ENCODE measurements at regions not wholly inside any gene's neighbourhood (a gene's known extent, or its start where the extent isn't known, plus 50 kb on each side); places are given as distances from the start of the nearest gene placed in this dataset.

GRCh38 chr5:8767746-8768145 is 778.1 kb downstream of the SEMA5A start:
- DNase-seq (ENCODE audit: low read depth in 2 of 2): no peak
- TF ChIP-seq CTCF (IDR thresholded peaks at IDR 0.05; ENCODE audit: low read depth, low read length): no peak

GRCh38 chr5:8769631-8770030 is 776.2 kb downstream of the SEMA5A start:
- DNase-seq (ENCODE audit: low read depth in 2 of 2): no peak
- TF ChIP-seq CTCF (IDR thresholded peaks at IDR 0.05; ENCODE audit: low read depth, low read length): no peak
- no peak overlapping the region for H3K4me3 ChIP-seq (replicated peaks in 1 of 2; ENCODE audit: low read depth in 2 of 2, low read length in 2 of 2)

More at GRCh38 chr5:8767746-8768145, 778.1 kb downstream of the SEMA5A start:
- H3K4me3 ChIP-seq (replicated peaks in 1 of 2; ENCODE audit: low read depth in 2 of 2, low read length in 2 of 2): no peak overlapping the region

- DNase-seq (ENCODE audit: low read depth in 2 of 2): peak; percentile 29 to 64
- H3K4me3 ChIP-seq (replicated peaks in 1 of 2; ENCODE audit: low read depth in 2 of 2, low read length in 2 of 2): no peak overlapping the region
- no peak for TF ChIP-seq CTCF (IDR thresholded peaks at IDR 0.05; ENCODE audit: low read depth, low read length)
Observed at GRCh38 chr5:8770431-8770830, 775.4 kb downstream of the SEMA5A start.

- H3K4me3 ChIP-seq (replicated peaks in 1 of 2; ENCODE audit: low read depth in 2 of 2, low read length in 2 of 2): no peak overlapping the region
- no peak for DNase-seq (ENCODE audit: low read depth in 2 of 2)
- TF ChIP-seq CTCF (IDR thresholded peaks at IDR 0.05; ENCODE audit: low read depth, low read length): no peak
Observed at GRCh38 chr5:8773046-8773615, 772.7 kb downstream of the SEMA5A start.

GRCh38 chr5:8784692-8785091 is 761.2 kb downstream of the SEMA5A start:
- no peak overlapping the region for H3K4me3 ChIP-seq (replicated peaks in 1 of 2; ENCODE audit: low read depth in 2 of 2, low read length in 2 of 2)
- no peak for TF ChIP-seq CTCF (IDR thresholded peaks at IDR 0.05; ENCODE audit: low read depth, low read length)
- no peak for DNase-seq (ENCODE audit: low read depth in 2 of 2)

- DNase-seq (ENCODE audit: low read depth in 2 of 2): peak in 1 of 2 donors; percentile 18
- no peak overlapping the region for H3K4me3 ChIP-seq (replicated peaks in 1 of 2; ENCODE audit: low read depth in 2 of 2, low read length in 2 of 2)
- TF ChIP-seq CTCF (IDR thresholded peaks at IDR 0.05; ENCODE audit: low read depth, low read length): no peak
Observed at GRCh38 chr5:8788246-8788645, 757.6 kb downstream of the SEMA5A start.

GRCh38 chr5:8805653-8806052 is 740.2 kb downstream of the SEMA5A start:
- DNase-seq (ENCODE audit: low read depth in 2 of 2): no peak
- TF ChIP-seq CTCF (IDR thresholded peaks at IDR 0.05; ENCODE audit: low read depth, low read length): no peak
- no peak overlapping the region for H3K4me3 ChIP-seq (replicated peaks in 1 of 2; ENCODE audit: low read depth in 2 of 2, low read length in 2 of 2)

Data from cardiac fibroblast (primary cell).